A673 (cell line): ENCODE measurements at regions not wholly inside any gene's neighbourhood (a gene's known extent, or its start where the extent isn't known, plus 50 kb on each side); places are given as distances from the start of the nearest gene placed in this dataset.

Experiments used
- EZH2 ChIP-seq: fragments of 200-600 bp; sonication (generic); IDR thresholded peaks from 2 replicates; pipeline ENCODE4 v1.6.1; 2017; ENCODE audit warnings: borderline replicate concordance, low read depth, mild to moderate bottlenecking, mixed read lengths, antibody characterized with exemption, low read length; ENCODE audit not compliant: poor library complexity, severe bottlenecking
- TF ChIP-seq, protein P1 (sequence below): fragments of 300-800, 200-600 bp; sonication (generic); conservative IDR thresholded peaks from 2 replicates; pipeline ENCODE4 v1.5.1; 2017; ENCODE audit warnings: low read depth, mild to moderate bottlenecking, antibody characterized with exemption, low read length, moderate library complexity, mixed read lengths

- TF ChIP-seq, protein P1, sequence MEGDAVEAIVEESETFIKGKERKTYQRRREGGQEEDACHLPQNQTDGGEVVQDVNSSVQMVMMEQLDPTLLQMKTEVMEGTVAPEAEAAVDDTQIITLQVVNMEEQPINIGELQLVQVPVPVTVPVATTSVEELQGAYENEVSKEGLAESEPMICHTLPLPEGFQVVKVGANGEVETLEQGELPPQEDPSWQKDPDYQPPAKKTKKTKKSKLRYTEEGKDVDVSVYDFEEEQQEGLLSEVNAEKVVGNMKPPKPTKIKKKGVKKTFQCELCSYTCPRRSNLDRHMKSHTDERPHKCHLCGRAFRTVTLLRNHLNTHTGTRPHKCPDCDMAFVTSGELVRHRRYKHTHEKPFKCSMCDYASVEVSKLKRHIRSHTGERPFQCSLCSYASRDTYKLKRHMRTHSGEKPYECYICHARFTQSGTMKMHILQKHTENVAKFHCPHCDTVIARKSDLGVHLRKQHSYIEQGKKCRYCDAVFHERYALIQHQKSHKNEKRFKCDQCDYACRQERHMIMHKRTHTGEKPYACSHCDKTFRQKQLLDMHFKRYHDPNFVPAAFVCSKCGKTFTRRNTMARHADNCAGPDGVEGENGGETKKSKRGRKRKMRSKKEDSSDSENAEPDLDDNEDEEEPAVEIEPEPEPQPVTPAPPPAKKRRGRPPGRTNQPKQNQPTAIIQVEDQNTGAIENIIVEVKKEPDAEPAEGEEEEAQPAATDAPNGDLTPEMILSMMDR, result no peak
- TF ChIP-seq EZH2, result no peak
Observed at GRCh38 chr6:44538807-44539201, 151.3 kb downstream of the CDC5L start.
